LHCN-M2 (cell line): ENCODE measurements at regions not wholly inside any gene's neighbourhood (a gene's known extent, or its start where the extent isn't known, plus 50 kb on each side); places are given as distances from the start of the nearest gene placed in this dataset.
"Not testable (repeated sequence)": the region's sequence is repeated elsewhere in the genome, so short reads cannot be mapped to it uniquely, and the experiment has no call there.

ENCODE experiments used
- DNase-seq: peaks from one replicate; pipeline ENCODE4 v3.0.0-alpha.2; 2012; ENCODE audit warnings: low read depth

- no peak for DNase-seq
Observed at GRCh38 chr15:96470681-96471310, 140.3 kb downstream of the NR2F2 start.

GRCh38 chr15:96472681-96473080 lies 142.2 kb downstream of the NR2F2 start:
- no peak for DNase-seq

- DNase-seq: no peak
Observed at GRCh38 chr15:96473556-96473955, 143.1 kb downstream of the NR2F2 start.

- no peak for DNase-seq
Observed at GRCh38 chr15:96474231-96474664, 143.7 kb downstream of the NR2F2 start.

- DNase-seq: no peak
Observed at GRCh38 chr15:96477227-96477626, 146.7 kb downstream of the NR2F2 start.

- not testable (repeated sequence) for DNase-seq
Observed at GRCh38 chr15:96484412-96484811, 153.9 kb downstream of the NR2F2 start.

- no peak for DNase-seq
Observed at GRCh38 chr15:96484830-96485229, 154.3 kb downstream of the NR2F2 start.

GRCh38 chr15:96487245-96487644 lies 156.7 kb downstream of the NR2F2 start:
- no peak for DNase-seq

- DNase-seq: not testable (repeated sequence)
Observed at GRCh38 chr15:96491066-96491699, 160.7 kb downstream of the NR2F2 start.

GRCh38 chr15:96491700-96492644 lies 161.5 kb downstream of the NR2F2 start:
- not testable (repeated sequence) for DNase-seq

- DNase-seq: no peak
Observed at GRCh38 chr15:96494505-96494904, 164.0 kb downstream of the NR2F2 start.

- no peak for DNase-seq
Observed at GRCh38 chr15:96495386-96495785, 164.9 kb downstream of the NR2F2 start.

GRCh38 chr15:96497951-96498350 lies 167.5 kb downstream of the NR2F2 start:
- no peak for DNase-seq

- no peak for DNase-seq
Observed at GRCh38 chr15:96500508-96500907, 170.0 kb downstream of the NR2F2 start.

- no peak for DNase-seq
Observed at GRCh38 chr15:96501362-96501761, 170.9 kb downstream of the NR2F2 start.

- DNase-seq: no peak
Observed at GRCh38 chr15:96502196-96502595, 171.7 kb downstream of the NR2F2 start.

GRCh38 chr15:96503276-96503675 lies 172.8 kb downstream of the NR2F2 start:
- no peak for DNase-seq

GRCh38 chr15:96504371-96504770 lies 173.9 kb downstream of the NR2F2 start:
- no peak for DNase-seq

- DNase-seq: no peak
Observed at GRCh38 chr15:96505014-96505413, 174.5 kb downstream of the NR2F2 start.

- DNase-seq: no peak
Observed at GRCh38 chr15:96514607-96515285, 184.2 kb downstream of the NR2F2 start.

GRCh38 chr15:96515371-96515770 lies 184.9 kb downstream of the NR2F2 start:
- no peak for DNase-seq

- DNase-seq: no peak
Observed at GRCh38 chr15:96521386-96521785, 190.9 kb downstream of the NR2F2 start.
